ENCODE measurements at regions not wholly inside any gene's neighbourhood (a gene's known extent, or its start where the extent isn't known, plus 50 kb on each side); places are given as distances from the start of the nearest gene placed in this dataset.

DNA sequence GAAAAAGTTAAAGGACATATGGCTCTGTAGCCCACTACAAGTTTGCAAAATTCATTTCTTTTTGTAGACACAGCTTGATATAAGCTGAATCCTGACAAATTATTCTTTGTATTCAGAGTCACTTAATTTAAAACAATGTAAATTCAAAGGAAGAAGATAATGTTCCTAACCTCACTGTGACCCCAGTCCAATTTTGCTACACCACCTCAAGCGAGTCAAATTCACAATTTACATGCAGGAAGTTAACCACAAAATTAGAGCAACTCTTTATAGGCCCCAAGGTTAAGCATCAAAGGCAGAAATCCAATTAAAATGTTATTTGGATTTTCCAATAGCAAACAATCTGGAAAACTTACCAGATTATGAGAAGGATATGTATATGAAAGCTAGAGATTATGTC lies 119.5 kb upstream of the CNTN6 start:
- no peak for TF ChIP-seq POLR2A (IDR thresholded peaks at IDR 0.05; ENCODE audit: low read depth, low read length)
- no peak for TF ChIP-seq TAF1 (IDR thresholded peaks at IDR 0.05; ENCODE audit: borderline replicate concordance, low read depth, low read length)
- no peak for TF ChIP-seq POLR2AphosphoS5 (IDR thresholded peaks at IDR 0.05; ENCODE audit: low read depth, low read length)
- DNase-seq (ENCODE audit: insufficient read length), result no peak
- no peak for FAIRE-seq

DNA sequence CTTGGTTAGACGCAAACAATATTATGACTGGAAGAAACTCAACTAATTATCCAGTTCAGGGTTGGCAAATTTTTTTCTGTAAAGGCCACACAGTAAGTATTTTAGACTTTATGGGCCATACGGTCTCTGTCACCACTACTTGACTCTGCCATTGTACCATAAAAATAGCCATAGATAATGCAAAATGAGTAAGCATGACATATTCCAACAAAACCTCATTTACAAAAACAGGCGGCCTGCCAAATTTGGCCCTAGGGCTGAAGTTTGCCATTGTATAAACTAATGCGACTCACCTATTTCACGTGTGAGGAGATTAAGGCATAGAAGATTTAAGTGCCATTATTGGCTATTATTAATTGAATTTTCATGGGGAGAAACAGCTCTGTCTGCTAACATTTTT lies 116.8 kb upstream of the CNTN6 start:
- FAIRE-seq (no peak), DNase-seq (ENCODE audit: insufficient read length) (no peak)
- TF ChIP-seq POLR2AphosphoS5 (IDR thresholded peaks at IDR 0.05; ENCODE audit: low read depth, low read length), result no peak
- TF ChIP-seq TAF1 (IDR thresholded peaks at IDR 0.05; ENCODE audit: borderline replicate concordance, low read depth, low read length), result no peak
- TF ChIP-seq POLR2A (IDR thresholded peaks at IDR 0.05; ENCODE audit: low read depth, low read length), result no peak

DNA sequence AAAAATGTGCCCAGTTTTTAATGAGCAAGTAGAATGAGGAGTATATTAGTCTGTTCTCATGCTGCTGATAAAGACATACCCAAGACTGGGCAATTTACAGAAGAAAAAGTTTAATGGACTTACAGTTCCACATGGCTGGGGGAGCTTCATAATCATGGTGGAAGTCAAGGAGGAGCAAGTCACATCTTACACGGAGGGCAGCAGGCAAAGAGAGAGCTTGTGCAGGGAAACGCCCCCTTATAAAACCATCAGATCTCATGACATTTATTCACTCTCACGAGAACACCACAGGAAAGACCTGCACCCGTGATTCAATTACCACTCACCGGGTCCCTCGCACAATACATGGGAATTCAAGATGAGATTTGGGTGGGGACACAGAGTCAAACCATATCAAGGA lies 111.7 kb upstream of the CNTN6 start:
- FAIRE-seq, result no peak
- TF ChIP-seq POLR2AphosphoS5 (IDR thresholded peaks at IDR 0.05; ENCODE audit: low read depth, low read length) (no peak), POLR2A (IDR thresholded peaks at IDR 0.05; ENCODE audit: low read depth, low read length) (no peak), TAF1 (IDR thresholded peaks at IDR 0.05; ENCODE audit: borderline replicate concordance, low read depth, low read length) (no peak)
- no peak for DNase-seq (ENCODE audit: insufficient read length)

DNA sequence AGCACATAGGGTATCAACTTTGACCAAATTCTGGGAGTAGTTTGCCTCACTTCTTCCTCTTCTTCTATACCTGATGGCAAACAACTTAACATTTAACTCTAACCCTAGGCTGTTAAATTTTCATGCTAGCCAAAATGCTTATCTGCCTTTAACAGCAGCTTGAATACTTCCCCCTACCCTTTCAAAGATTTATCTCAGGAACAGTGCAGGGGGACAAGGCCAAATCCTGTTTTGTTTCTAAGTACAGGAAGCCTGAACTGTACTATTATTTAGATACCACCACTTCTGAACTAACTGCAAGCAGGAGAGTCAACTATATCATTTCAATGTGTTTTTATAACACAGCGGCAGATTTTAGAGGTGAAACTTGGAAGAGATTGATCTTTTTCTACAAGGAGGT lies 104.0 kb upstream of the CNTN6 start:
- FAIRE-seq (no peak), DNase-seq (ENCODE audit: insufficient read length) (no peak)
- TF ChIP-seq POLR2AphosphoS5 (IDR thresholded peaks at IDR 0.05; ENCODE audit: low read depth, low read length) (no peak), POLR2A (IDR thresholded peaks at IDR 0.05; ENCODE audit: low read depth, low read length) (no peak), TAF1 (IDR thresholded peaks at IDR 0.05; ENCODE audit: borderline replicate concordance, low read depth, low read length) (no peak)

DNA sequence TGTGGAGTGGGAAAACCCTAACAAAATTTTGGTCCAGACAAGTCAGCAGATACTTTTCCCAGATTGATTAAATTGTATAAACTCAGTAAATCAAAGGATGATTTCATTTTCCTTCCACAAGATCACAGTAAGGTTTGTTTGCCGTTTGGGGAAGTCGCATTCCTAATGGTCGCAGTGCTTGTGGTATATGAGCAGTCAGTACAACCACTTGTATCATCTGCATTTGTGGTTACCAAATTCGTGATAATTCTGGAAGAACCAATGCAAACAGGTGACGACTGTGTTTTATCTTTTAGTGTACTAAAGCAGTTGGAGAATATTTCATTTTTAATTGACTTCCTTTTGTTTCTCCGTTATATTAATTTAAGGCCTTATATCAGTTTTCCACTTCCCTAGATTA lies 100.0 kb upstream of the CNTN6 start:
- no peak for TF ChIP-seq POLR2A (IDR thresholded peaks at IDR 0.05; ENCODE audit: low read depth, low read length)
- FAIRE-seq (no peak), DNase-seq (ENCODE audit: insufficient read length) (no peak)

DNA sequence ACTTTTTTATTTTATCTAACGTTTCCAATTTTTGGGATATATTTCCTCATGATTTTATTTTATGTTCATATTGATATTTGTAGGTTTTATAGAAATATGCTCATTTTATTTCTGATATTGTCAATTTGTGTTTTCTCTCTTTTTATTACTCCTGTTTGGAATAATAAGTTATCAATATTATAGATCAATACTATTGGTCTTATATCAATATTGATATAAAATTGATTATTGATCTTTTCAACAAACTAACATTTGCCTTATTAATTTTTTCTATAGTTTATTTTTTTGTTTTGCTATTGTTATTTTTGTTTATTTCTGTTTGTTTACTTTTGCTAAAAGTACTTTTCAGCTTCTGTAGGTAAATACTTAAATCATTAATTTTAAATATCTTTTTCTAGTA lies 90.8 kb upstream of the CNTN6 start:
- TF ChIP-seq POLR2AphosphoS5 (IDR thresholded peaks at IDR 0.05; ENCODE audit: low read depth, low read length) (no peak), TAF1 (IDR thresholded peaks at IDR 0.05; ENCODE audit: borderline replicate concordance, low read depth, low read length) (no peak), POLR2A (IDR thresholded peaks at IDR 0.05; ENCODE audit: low read depth, low read length) (no peak)
- no peak for FAIRE-seq
- DNase-seq (ENCODE audit: insufficient read length), result no peak

DNA sequence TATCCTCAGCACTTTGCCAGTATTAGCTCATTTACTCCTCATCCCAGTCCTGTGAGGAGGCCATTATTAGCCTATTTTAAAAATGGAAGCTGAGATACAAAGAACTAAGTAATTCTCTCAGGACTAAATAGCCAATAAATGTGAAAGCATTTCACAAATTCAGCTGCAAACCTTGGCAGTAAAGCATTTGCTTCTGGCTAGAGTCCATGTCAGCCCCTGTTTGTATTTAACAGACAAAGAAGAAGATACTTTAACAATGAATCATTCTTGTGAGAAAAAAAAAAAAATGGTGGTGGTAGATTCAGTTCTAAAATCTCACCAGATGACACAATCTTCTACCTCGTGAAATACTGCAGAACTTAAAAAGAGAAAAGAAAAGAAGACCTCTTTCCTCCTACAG lies 85.0 kb upstream of the CNTN6 start:
- no peak for DNase-seq (ENCODE audit: insufficient read length)
- no peak for FAIRE-seq
- no peak for TF ChIP-seq POLR2A (IDR thresholded peaks at IDR 0.05; ENCODE audit: low read depth, low read length)
- TF ChIP-seq POLR2AphosphoS5 (IDR thresholded peaks at IDR 0.05; ENCODE audit: low read depth, low read length), result no peak
- no peak for TF ChIP-seq TAF1 (IDR thresholded peaks at IDR 0.05; ENCODE audit: borderline replicate concordance, low read depth, low read length)

DNA sequence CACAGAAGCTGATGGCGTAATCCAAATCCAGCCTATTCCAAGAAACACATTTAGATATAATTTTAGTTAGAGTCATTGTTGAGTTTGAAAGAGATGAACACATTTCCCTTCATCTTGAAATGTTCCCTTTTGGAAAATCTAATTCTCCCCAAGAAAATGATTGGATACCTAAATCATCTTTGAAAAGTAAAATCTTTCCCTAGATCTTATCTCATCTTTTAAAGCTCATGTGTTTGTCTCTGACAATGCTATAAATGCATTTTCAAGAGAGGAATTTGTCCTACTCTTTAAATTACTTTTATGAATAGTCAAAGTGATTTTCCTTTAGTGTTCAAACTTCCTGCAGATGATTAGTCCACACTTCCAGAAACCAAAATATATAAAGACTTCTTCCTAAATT lies 82.6 kb upstream of the CNTN6 start:
- no peak for DNase-seq (ENCODE audit: insufficient read length)
- TF ChIP-seq TAF1 (IDR thresholded peaks at IDR 0.05; ENCODE audit: borderline replicate concordance, low read depth, low read length) (no peak), POLR2AphosphoS5 (IDR thresholded peaks at IDR 0.05; ENCODE audit: low read depth, low read length) (no peak)
- no peak for FAIRE-seq

DNA sequence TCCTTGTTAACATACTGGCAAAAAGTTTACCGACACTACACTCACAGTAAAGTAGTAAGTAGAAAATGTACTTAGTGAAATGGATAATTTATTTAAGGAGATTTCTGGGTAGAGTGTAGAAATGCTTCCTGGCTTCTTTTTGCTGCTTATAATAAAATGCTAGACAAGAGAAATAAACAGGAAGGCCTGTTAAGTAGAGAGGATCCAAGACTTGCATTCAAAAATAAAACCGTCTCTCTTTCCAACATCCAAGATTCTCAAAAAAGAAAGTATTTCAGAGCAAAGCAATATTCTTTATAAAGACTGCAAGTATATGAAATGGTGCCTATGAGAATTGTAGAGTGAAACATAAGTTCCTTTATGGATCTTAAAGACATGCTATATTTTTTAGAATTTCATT lies 77.0 kb upstream of the CNTN6 start:
- no peak for TF ChIP-seq TAF1 (IDR thresholded peaks at IDR 0.05; ENCODE audit: borderline replicate concordance, low read depth, low read length)
- DNase-seq (ENCODE audit: insufficient read length), result no peak
- FAIRE-seq, result no peak

DNA sequence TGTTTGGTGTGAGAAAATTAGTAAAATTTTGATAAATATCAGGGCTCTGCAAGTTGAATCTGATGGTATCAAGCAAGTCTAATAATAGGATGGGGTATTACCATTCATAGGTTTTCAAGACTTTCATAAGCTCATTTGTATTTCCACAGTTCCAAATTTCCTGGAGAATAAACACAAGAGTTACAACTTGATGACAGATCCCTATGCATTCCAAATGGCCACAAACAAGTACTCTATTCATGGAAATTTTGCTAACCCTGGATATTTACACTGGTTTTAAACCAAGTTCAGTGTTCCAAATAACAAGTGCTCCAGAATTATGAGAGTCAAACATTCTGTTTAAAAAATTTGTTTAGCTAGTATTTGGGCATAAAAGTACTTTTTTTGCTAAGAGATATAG lies 75.0 kb upstream of the CNTN6 start:
- FAIRE-seq (no peak), DNase-seq (ENCODE audit: insufficient read length) (no peak)
- no peak for TF ChIP-seq POLR2AphosphoS5 (IDR thresholded peaks at IDR 0.05; ENCODE audit: low read depth, low read length)
- no peak for TF ChIP-seq POLR2A (IDR thresholded peaks at IDR 0.05; ENCODE audit: low read depth, low read length)
- no peak for TF ChIP-seq TAF1 (IDR thresholded peaks at IDR 0.05; ENCODE audit: borderline replicate concordance, low read depth, low read length)

DNA sequence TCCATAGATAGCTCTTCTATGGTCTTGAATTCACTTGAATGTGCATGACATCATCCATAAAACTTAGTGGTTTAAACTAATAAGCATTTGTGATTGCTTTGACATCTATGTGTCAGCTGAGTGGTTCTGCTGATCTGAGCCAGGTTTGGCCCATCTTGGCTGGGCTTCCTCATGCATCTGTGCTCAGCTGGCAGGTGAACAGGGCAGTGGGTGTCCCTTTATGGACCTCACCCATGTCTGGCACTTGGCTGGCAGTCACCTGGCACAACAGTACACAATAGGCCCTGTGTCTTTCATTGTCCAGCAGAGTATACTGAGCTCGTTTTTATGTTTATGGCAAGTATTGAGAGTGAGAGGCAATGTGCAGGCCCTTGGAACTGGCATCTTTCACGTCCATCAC lies 73.7 kb upstream of the CNTN6 start:
- no peak for FAIRE-seq
- DNase-seq (ENCODE audit: insufficient read length), result no peak
- TF ChIP-seq POLR2A (IDR thresholded peaks at IDR 0.05; ENCODE audit: low read depth, low read length) (no peak), POLR2AphosphoS5 (IDR thresholded peaks at IDR 0.05; ENCODE audit: low read depth, low read length) (no peak), TAF1 (IDR thresholded peaks at IDR 0.05; ENCODE audit: borderline replicate concordance, low read depth, low read length) (no peak)

DNA sequence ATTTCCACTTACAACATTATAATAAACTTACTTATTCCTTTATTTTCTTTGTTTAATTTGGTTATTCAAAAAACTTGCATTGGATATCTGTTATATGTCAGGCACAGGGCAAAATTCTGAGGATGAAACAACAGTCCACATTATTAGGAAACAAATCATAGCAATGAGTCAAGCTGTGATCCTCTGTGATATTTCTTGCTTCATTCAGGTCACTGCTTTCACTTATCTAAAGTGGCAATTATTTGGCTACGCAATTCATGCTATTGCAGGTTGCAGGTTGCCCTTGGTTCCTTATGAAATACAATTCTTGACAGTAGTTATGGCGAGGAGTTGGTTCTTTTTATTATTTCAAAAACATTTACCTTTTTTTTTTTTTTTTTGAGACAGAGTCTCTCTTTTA lies 66.4 kb upstream of the CNTN6 start:
- no peak for DNase-seq (ENCODE audit: insufficient read length)
- FAIRE-seq, result no peak
- no peak for TF ChIP-seq TAF1 (IDR thresholded peaks at IDR 0.05; ENCODE audit: borderline replicate concordance, low read depth, low read length)
- no peak for TF ChIP-seq POLR2AphosphoS5 (IDR thresholded peaks at IDR 0.05; ENCODE audit: low read depth, low read length)
- TF ChIP-seq POLR2A (IDR thresholded peaks at IDR 0.05; ENCODE audit: low read depth, low read length), result no peak

DNA sequence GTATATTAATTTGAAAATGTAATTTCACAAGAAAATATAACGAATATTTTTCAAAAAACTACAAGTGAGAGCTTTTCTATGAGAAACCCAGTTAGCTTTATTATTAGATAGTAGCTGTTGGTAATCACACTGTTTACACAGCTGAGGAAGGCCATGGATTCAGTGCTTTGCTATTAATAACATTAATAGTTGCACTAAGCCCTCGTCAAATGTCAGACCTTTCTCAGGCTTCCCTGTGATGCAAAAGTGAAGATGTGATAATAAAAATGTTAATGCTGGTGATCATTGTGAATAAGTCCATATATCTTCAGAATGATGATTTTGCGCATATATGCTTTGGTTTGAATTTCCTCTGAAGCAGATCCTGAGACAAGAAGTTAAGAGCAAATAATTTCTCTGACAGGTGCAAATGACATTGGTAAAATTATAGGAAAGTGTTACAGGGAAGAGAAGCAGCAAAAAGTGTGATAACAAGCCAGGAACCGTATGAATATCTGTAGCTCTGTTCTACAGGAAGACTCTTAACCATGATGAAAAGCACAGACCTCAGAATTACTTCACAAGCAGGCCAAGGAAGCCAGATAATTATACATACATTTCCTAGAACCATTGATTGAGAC lies 56.5 kb upstream of the CNTN6 start:
- FAIRE-seq, result no peak
- TF ChIP-seq POLR2A (IDR thresholded peaks at IDR 0.05; ENCODE audit: low read depth, low read length), result no peak
- no peak for TF ChIP-seq TAF1 (IDR thresholded peaks at IDR 0.05; ENCODE audit: borderline replicate concordance, low read depth, low read length)
- no peak for TF ChIP-seq POLR2AphosphoS5 (IDR thresholded peaks at IDR 0.05; ENCODE audit: low read depth, low read length)
- no peak for DNase-seq (ENCODE audit: insufficient read length)
